WTC11 (cell line): ENCODE measurements at regions not wholly inside any gene's neighbourhood (a gene's known extent, or its start where the extent isn't known, plus 50 kb on each side); places are given as distances from the start of the nearest gene placed in this dataset.
"Not testable (repeated sequence)": the region's sequence is repeated elsewhere in the genome, so short reads cannot be mapped to it uniquely, and the experiment has no call there.

Experiments
- ATAC-seq: fragments of 200-7000 bp; cut with Tn5 transposase; 2 replicates; pipeline ENCODE4 v1.10.0; 2021; ENCODE audit warnings: mild to moderate bottlenecking, moderate library complexity
- CTCF ChIA-PET: fragments of 300-600 bp; sonication (Branson Sonifier 250); formaldehyde crosslinking; loops from one replicate; lab custom pipeline; 2021; ENCODE audit warnings: antibody characterized with exemption; lab: Charles Lee
- POLR2A ChIA-PET: fragments of 350-600 bp; sonication (Branson Sonifier 250); formaldehyde crosslinking; loops from one replicate; lab custom pipeline; 2021; ENCODE audit warnings: antibody characterized with exemption; lab: Charles Lee
- DNase-seq: peaks from one replicate; pipeline ENCODE4 v3.0.0; 2021; ENCODE audit warnings: low spot score
- H3K27ac Mint-ChIP-seq: 2 replicates; pipeline ENCODE4 v1.8.0; 2021; ENCODE audit warnings: mixed read lengths
- H3K27me3 Mint-ChIP-seq: 2 replicates; pipeline ENCODE4 v1.8.0; 2021; ENCODE audit warnings: low read depth, mild to moderate bottlenecking, moderate library complexity, mixed read lengths
- H3K36me3 Mint-ChIP-seq: 2 replicates; pipeline ENCODE4 v1.8.0; 2021; ENCODE audit warnings: mixed read lengths
- H3K4me1 Mint-ChIP-seq: 2 replicates; pipeline ENCODE4 v1.8.0; 2022; ENCODE audit warnings: mixed read lengths
- H3K4me3 Mint-ChIP-seq: 2 replicates; pipeline ENCODE4 v1.8.0; 2021; ENCODE audit warnings: mild to moderate bottlenecking, moderate library complexity, mixed read lengths
- H3K9me3 Mint-ChIP-seq: 2 replicates; pipeline ENCODE4 v1.8.0; 2021; ENCODE audit warnings: mixed read lengths
- ARID4B ChIP-seq: sonication (generic); formaldehyde crosslinking; IDR thresholded peaks from 2 replicates; pipeline ENCODE4 v1.8.0; 2023; ENCODE audit warnings: missing genetic modification reagents, mild to moderate bottlenecking, borderline replicate concordance
- ATF2 ChIP-seq: sonication (generic); formaldehyde crosslinking; IDR thresholded peaks from 2 replicates; pipeline ENCODE4 v1.8.1; 2022; ENCODE audit warnings: low read depth, missing genetic modification reagents, borderline replicate concordance
- ATF3 ChIP-seq: sonication (generic); formaldehyde crosslinking; conservative IDR thresholded peaks from 2 replicates; pipeline ENCODE4 v1.8.1; 2022; ENCODE audit warnings: mild to moderate bottlenecking, missing genetic modification reagents
- ATF6 ChIP-seq: sonication (generic); formaldehyde crosslinking; IDR thresholded peaks from 2 replicates; pipeline ENCODE4 v1.8.1; 2023; ENCODE audit warnings: mild to moderate bottlenecking, missing genetic modification reagents
- CREB1 ChIP-seq: sonication (generic); formaldehyde crosslinking; IDR thresholded peaks from 2 replicates; pipeline ENCODE4 v1.8.0; 2023; ENCODE audit warnings: mild to moderate bottlenecking, missing genetic modification reagents
- CTCF ChIP-seq: fragments of 200-600 bp; IDR thresholded peaks from 2 replicates; pipeline ENCODE4 v1.8.0; 2022; ENCODE audit warnings: antibody characterized with exemption
- GRHL2 ChIP-seq: fragments of 250-450 bp; sonication (Bioruptor Pico); IDR thresholded peaks from 2 replicates; pipeline ENCODE4 v1.8.0; 2022; ENCODE audit warnings: mild to moderate bottlenecking, moderate library complexity; ENCODE audit not compliant: insufficient replicate concordance, severe bottlenecking
- IRF1 ChIP-seq: sonication (generic); formaldehyde crosslinking; IDR thresholded peaks from 2 replicates; pipeline ENCODE4 v1.8.0; 2023; ENCODE audit warnings: missing genetic modification reagents
- MYBL2 ChIP-seq: sonication (generic); formaldehyde crosslinking; IDR thresholded peaks from 2 replicates; pipeline ENCODE4 v1.8.1; 2023; ENCODE audit warnings: mild to moderate bottlenecking, moderate library complexity, missing genetic modification reagents
- NFATC4 ChIP-seq: fragments of 250-450 bp; sonication (Bioruptor Pico); IDR thresholded peaks from 2 replicates; pipeline ENCODE4 v1.9.0; 2021; ENCODE audit warnings: mild to moderate bottlenecking
- NFE2L1 ChIP-seq: sonication (generic); formaldehyde crosslinking; IDR thresholded peaks from 2 replicates; pipeline ENCODE4 v1.8.1; 2023; ENCODE audit warnings: missing genetic modification reagents
- RELA ChIP-seq: sonication (generic); formaldehyde crosslinking; IDR thresholded peaks from 2 replicates; pipeline ENCODE4 v1.8.1; 2022; ENCODE audit warnings: missing genetic modification reagents, mild to moderate bottlenecking, borderline replicate concordance
- RORB ChIP-seq: fragments of 250-450 bp; sonication (Bioruptor Pico); IDR thresholded peaks from 2 replicates; pipeline ENCODE4 v1.9.0; 2021; ENCODE audit warnings: mild to moderate bottlenecking
- SP1 ChIP-seq: sonication (generic); formaldehyde crosslinking; conservative IDR thresholded peaks from 2 replicates; pipeline ENCODE4 v1.8.1; 2022; ENCODE audit warnings: missing genetic modification reagents
- TP53 ChIP-seq: sonication (generic); formaldehyde crosslinking; IDR thresholded peaks from 2 replicates; pipeline ENCODE4 v1.8.1; 2023; ENCODE audit warnings: mild to moderate bottlenecking, missing genetic modification reagents
- ZNF138 ChIP-seq: sonication (generic); formaldehyde crosslinking; conservative IDR thresholded peaks from 2 replicates; pipeline ENCODE4 v1.8.1; 2022; ENCODE audit warnings: mild to moderate bottlenecking, moderate library complexity, missing genetic modification reagents
- ZNF425 ChIP-seq: fragments of 250-450 bp; sonication (Bioruptor Pico); conservative IDR thresholded peaks from 2 replicates; pipeline ENCODE4 v1.9.0; 2021; ENCODE audit warnings: mild to moderate bottlenecking

GRCh38 chr7:156324201-156324600 is 316.4 kb upstream of the RNF32 start (continued):
- TF ChIP-seq ZNF425 (CRISPR knock-in tag) (no peak), CREB1 (CRISPR knock-in tag) (no peak), CTCF (no peak), RORB (no peak), GRHL2 (CRISPR knock-in tag) (no peak), MYBL2 (no peak)

GRCh38 chr7:156321430-156321829 is 319.1 kb upstream of the RNF32 start:
- POLR2A ChIA-PET, H3K4me1 Mint-ChIP-seq, H3K27ac Mint-ChIP-seq: not testable (repeated sequence)

GRCh38 chr7:156318926-156319325 is 321.6 kb upstream of the RNF32 start:
- no peak overlapping the region for H3K27ac Mint-ChIP-seq
- peaks cover 3% of the 10 kb centered on the region; the same call in 1 of the 2 replicates for H3K27me3 Mint-ChIP-seq
- peaks cover 57% of the 10 kb centered on the region for H3K9me3 Mint-ChIP-seq

More at GRCh38 chr7:156321430-156321829, 319.1 kb upstream of the RNF32 start:
- CTCF ChIA-PET, H3K27me3 Mint-ChIP-seq, ATAC-seq, H3K4me3 Mint-ChIP-seq, DNase-seq: not testable (repeated sequence)
- Mint-ChIP-seq H3K36me3 (peaks cover 14% of the 10 kb centered on the region), H3K9me3 (peaks cover 58% of the 10 kb centered on the region)

GRCh38 chr7:156318426-156318825 is 322.1 kb upstream of the RNF32 start:
- Mint-ChIP-seq H3K27ac (no peak overlapping the region), H3K36me3 (peaks cover 26% of the 10 kb centered on the region), H3K9me3 (peaks cover 58% of the 10 kb centered on the region), H3K4me3 (no peak overlapping the region), H3K27me3 (peaks cover 3% of the 10 kb centered on the region; the same call in 1 of the 2 replicates), H3K4me1 (no peaks in the 10 kb centered on the region)
- CTCF ChIA-PET: no interaction called here
- ATAC-seq (no peak), DNase-seq (no peak)
- POLR2A ChIA-PET: no interaction called here
- TF ChIP-seq ATF3 (CRISPR knock-in tag) (no peak), ARID4B (CRISPR knock-in tag) (no peak), ATF2 (CRISPR knock-in tag) (no peak), NFE2L1 (CRISPR knock-in tag) (no peak), NFATC4 (CRISPR knock-in tag) (no peak), SP1 (no peak), ATF6 (CRISPR knock-in tag) (no peak)

More at GRCh38 chr7:156318926-156319325, 321.6 kb upstream of the RNF32 start:
- ChIA-PET POLR2A (no interaction called here), CTCF (no interaction called here)
- H3K36me3 Mint-ChIP-seq: peaks cover 23% of the 10 kb centered on the region
- no peak overlapping the region for H3K4me3 Mint-ChIP-seq
- no peaks in the 10 kb centered on the region for H3K4me1 Mint-ChIP-seq
- DNase-seq (no peak), ATAC-seq (no peak)
- TF ChIP-seq ZNF138: no peak
- TF ChIP-seq IRF1 (CRISPR knock-in tag): no peak
- TF ChIP-seq TP53: no peak
- TF ChIP-seq RELA (CRISPR knock-in tag): no peak
- no peak for TF ChIP-seq CREB1 (CRISPR knock-in tag)
